ENCODE measurements at regions not wholly inside any gene's neighbourhood (a gene's known extent, or its start where the extent isn't known, plus 50 kb on each side); places are given as distances from the start of the nearest gene placed in this dataset.
A peak's percentile ranks its signal among the peaks of the same experiment; 100 is the strongest.

DNA sequence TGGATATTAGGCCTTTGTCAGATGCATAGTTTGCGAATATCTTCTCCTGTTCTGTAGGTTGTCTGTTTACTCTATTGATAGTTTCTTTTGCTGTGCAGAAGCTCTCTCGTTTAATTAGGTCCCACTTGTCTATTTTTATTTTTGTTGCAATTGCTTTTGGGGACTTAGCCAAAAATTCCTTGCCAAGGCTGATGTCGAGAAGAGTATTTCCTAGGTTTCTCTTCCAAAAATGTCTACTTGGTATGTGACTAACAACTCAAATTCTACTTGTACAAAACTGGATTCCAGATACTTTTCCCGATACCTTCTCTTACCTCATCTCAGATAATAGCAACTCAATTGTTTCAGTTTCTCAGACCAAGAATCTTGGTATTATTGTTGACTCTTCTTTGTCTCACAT, 142.4 kb upstream of the GLRA2 start:
- intact Hi-C loops (cut with DNase I, micrococcal nuclease) = no loop called here
- H3K36me3 ChIP-seq (ENCODE audit: low read depth) = no peaks in the 10 kb centered on the region
- no peaks in the 10 kb centered on the region for H3K4me1 ChIP-seq (ENCODE audit: low read depth)
- TF ChIP-seq, protein P1, sequence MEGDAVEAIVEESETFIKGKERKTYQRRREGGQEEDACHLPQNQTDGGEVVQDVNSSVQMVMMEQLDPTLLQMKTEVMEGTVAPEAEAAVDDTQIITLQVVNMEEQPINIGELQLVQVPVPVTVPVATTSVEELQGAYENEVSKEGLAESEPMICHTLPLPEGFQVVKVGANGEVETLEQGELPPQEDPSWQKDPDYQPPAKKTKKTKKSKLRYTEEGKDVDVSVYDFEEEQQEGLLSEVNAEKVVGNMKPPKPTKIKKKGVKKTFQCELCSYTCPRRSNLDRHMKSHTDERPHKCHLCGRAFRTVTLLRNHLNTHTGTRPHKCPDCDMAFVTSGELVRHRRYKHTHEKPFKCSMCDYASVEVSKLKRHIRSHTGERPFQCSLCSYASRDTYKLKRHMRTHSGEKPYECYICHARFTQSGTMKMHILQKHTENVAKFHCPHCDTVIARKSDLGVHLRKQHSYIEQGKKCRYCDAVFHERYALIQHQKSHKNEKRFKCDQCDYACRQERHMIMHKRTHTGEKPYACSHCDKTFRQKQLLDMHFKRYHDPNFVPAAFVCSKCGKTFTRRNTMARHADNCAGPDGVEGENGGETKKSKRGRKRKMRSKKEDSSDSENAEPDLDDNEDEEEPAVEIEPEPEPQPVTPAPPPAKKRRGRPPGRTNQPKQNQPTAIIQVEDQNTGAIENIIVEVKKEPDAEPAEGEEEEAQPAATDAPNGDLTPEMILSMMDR (IDR thresholded peaks at IDR 0.05) = no peak
- ATAC-seq (no peak), DNase-seq (no peak)
- no peak overlapping the region for H3K4me3 ChIP-seq
- no peaks in the 10 kb centered on the region for H3K9me3 ChIP-seq

DNA sequence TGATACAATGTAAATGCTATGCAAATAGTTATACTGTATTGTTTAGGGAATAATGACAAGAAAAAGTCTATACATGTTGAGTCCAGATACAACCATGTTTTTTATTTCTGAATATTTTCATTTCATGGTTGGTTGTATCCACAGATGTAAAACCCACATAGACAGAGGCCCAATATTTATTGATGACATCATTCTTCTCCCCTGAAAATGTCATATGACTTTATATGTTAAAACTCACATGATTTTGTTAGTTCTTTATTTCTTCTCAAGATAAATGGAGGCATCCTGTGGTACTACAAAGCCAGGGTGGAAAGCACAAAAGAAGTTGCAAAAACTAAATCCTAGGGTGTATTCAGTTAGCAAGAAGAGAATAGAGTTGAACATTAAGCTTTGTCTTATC, 149.3 kb upstream of the GLRA2 start:
- TF ChIP-seq, protein P1 (IDR thresholded peaks at IDR 0.05) = no peak
- DNase-seq (no peak), ATAC-seq (no peak)
- no peak overlapping the region for H3K4me3 ChIP-seq
- H3K4me1 ChIP-seq (ENCODE audit: low read depth) = no peaks in the 10 kb centered on the region
- intact Hi-C loops (cut with DNase I, micrococcal nuclease) = no loop called here
- no peaks in the 10 kb centered on the region for H3K9me3 ChIP-seq
- no peaks in the 10 kb centered on the region for H3K36me3 ChIP-seq (ENCODE audit: low read depth)

DNA sequence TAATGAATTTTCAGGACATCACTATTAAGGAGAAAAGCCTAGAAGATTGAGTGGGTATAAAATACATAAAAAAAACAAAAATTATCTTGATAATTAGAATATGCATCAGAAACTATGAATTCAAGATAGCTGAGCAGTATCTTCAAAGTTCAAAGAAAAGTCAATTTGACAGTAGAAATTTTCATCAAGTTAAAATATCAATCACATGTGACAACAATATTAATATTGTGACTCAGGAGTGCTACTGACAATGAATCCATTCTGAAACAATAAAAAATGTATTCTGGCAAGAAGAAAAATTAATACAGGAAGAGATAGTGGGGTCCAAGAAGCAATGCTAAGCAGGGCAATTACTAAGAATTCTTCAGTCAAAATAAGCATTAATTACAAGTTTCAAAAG, 151.9 kb upstream of the GLRA2 start:
- H3K4me1 ChIP-seq (ENCODE audit: low read depth) = no peaks in the 10 kb centered on the region
- TF ChIP-seq, protein P1 (IDR thresholded peaks at IDR 0.05) = no peak
- no peaks in the 10 kb centered on the region for H3K9me3 ChIP-seq
- DNase-seq (no peak), ATAC-seq (no peak)
- no peak overlapping the region for H3K4me3 ChIP-seq
- H3K36me3 ChIP-seq (ENCODE audit: low read depth) = no peaks in the 10 kb centered on the region
- intact Hi-C loops (cut with DNase I, micrococcal nuclease) = no loop called here

DNA sequence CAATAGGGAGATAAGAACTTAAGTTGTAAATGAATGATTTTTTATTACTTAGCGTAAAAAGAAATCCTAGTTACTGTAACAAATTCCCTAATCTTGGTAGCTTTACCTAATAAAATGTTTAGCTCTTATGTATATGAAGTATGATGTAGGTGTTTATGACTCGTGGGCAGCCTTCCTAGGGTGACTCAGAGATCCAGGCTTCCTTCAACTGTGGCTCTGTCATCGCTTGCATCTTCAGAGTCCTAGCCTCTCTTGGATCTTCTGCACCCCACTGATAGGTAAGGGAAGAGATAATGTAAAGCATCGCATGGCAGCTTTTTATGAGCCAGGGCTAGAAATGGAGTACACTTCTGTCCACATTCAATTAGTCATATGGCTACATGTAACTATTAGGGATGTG, 165.6 kb upstream of the GLRA2 start:
- H3K36me3 ChIP-seq (ENCODE audit: low read depth) = no peaks in the 10 kb centered on the region
- H3K9me3 ChIP-seq = no peaks in the 10 kb centered on the region
- H3K4me1 ChIP-seq (ENCODE audit: low read depth) = no peaks in the 10 kb centered on the region
- intact Hi-C loops (cut with DNase I, micrococcal nuclease) = no loop called here
- no peak overlapping the region for H3K4me3 ChIP-seq
- no peak for DNase-seq
- ATAC-seq = peak; percentile 55
- TF ChIP-seq, protein P1 (IDR thresholded peaks at IDR 0.05) = no peak

DNA sequence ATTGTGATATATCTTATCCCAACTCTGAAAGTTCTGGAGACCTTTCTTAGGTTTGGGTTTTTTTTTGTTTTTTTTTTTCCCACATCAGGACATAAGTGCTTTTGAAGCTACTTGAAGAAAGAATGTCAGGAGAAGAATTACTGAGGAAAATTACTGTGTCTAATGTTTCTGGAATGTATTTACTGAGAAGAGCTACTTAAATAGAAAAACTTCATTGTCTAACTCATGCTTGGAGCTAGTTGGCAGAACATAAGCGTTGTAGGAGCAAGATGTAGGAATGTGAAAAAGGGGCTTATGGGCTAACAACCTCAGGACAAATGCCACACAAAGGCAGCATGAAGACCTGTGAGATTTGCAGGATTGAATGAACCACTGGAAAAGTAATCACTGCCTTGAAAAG, 166.6 kb upstream of the GLRA2 start:
- TF ChIP-seq, protein P1 (IDR thresholded peaks at IDR 0.05) = no peak
- Histone ChIP-seq H3K4me3 (no peak overlapping the region), H3K9me3 (no peaks in the 10 kb centered on the region), H3K4me1 (ENCODE audit: low read depth) (no peaks in the 10 kb centered on the region), H3K36me3 (ENCODE audit: low read depth) (no peaks in the 10 kb centered on the region)
- ATAC-seq = no peak
- intact Hi-C loops (cut with DNase I, micrococcal nuclease) = no loop called here
- no peak for DNase-seq

DNA sequence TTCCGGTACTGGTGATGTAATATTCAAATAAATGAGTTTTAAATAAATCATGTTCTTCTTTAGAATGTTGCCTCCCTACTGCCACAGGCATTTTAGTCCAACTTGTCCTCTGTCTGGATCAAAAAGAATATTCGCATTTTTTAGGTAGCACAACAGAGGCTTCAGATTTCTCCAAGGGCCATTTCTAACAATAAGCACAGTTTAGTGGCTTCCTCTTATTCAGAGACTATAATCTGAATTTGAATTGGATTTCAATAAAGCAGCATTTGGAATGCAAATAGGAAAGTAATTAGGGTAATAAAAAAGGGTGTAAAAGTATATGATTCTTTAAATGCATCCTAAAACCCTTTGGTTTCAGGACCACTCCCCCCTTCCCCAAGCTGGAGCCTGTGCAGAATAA, 167.9 kb upstream of the GLRA2 start:
- ATAC-seq = no peak
- no peak for DNase-seq
- intact Hi-C loops (cut with DNase I, micrococcal nuclease) = no loop called here
- no peaks in the 10 kb centered on the region for H3K36me3 ChIP-seq (ENCODE audit: low read depth)
- TF ChIP-seq, protein P1 (IDR thresholded peaks at IDR 0.05) = no peak
- H3K4me1 ChIP-seq (ENCODE audit: low read depth) = no peaks in the 10 kb centered on the region
- no peaks in the 10 kb centered on the region for H3K9me3 ChIP-seq
- H3K4me3 ChIP-seq = no peak overlapping the region

Measured in mucosa of descending colon (tissue), 3 donors.